C4-2B (cell line): ENCODE measurements at regions not wholly inside any gene's neighbourhood (a gene's known extent, or its start where the extent isn't known, plus 50 kb on each side); places are given as distances from the start of the nearest gene placed in this dataset.

Source experiments
- ZFX ChIP-seq: fragments of 450-650 bp; IDR thresholded peaks from 2 replicates; pipeline ENCODE4 v1.6.1; 2017
- TF ChIP-seq, protein P1 (sequence below): fragments of 450-650 bp; conservative IDR thresholded peaks from 2 replicates; pipeline ENCODE4 v1.5.1; 2017; ENCODE audit warnings: mild to moderate bottlenecking

- TF ChIP-seq, protein P1, sequence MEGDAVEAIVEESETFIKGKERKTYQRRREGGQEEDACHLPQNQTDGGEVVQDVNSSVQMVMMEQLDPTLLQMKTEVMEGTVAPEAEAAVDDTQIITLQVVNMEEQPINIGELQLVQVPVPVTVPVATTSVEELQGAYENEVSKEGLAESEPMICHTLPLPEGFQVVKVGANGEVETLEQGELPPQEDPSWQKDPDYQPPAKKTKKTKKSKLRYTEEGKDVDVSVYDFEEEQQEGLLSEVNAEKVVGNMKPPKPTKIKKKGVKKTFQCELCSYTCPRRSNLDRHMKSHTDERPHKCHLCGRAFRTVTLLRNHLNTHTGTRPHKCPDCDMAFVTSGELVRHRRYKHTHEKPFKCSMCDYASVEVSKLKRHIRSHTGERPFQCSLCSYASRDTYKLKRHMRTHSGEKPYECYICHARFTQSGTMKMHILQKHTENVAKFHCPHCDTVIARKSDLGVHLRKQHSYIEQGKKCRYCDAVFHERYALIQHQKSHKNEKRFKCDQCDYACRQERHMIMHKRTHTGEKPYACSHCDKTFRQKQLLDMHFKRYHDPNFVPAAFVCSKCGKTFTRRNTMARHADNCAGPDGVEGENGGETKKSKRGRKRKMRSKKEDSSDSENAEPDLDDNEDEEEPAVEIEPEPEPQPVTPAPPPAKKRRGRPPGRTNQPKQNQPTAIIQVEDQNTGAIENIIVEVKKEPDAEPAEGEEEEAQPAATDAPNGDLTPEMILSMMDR: no peak
- no peak for TF ChIP-seq ZFX
Measured at GRCh38 chr12:87198181-87198580, 831.0 kb downstream of the C12orf50 start.
